ENCODE measurements at regions not wholly inside any gene's neighbourhood (a gene's known extent, or its start where the extent isn't known, plus 50 kb on each side); places are given as distances from the start of the nearest gene placed in this dataset.

DNA sequence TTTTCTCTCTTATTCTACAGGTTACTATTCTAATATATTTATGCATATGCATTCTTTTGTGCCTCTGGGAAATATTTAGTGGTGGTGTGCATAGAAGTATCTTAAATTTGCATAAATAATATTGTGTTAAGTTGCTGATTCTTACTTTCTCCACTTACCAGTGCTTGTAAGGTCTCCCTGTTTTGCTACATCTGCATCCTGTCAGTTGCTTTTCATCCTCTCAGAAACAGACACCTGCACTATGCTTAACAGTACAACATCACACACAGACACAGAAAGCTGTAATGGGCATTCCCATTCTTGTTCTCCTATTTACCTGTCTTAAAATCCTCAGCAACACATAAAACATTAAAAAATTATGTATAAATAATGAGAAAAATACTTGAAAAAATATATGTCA, 713.3 kb upstream of the RGMB start:
- TF ChIP-seq TCF7L2 (IDR thresholded peaks at IDR 0.05; ENCODE audit: low read depth, low read length) (no peak), POLR2AphosphoS5 (IDR thresholded peaks at IDR 0.05; ENCODE audit: low read depth, low read length) (no peak)
- TF ChIP-seq, protein P1, sequence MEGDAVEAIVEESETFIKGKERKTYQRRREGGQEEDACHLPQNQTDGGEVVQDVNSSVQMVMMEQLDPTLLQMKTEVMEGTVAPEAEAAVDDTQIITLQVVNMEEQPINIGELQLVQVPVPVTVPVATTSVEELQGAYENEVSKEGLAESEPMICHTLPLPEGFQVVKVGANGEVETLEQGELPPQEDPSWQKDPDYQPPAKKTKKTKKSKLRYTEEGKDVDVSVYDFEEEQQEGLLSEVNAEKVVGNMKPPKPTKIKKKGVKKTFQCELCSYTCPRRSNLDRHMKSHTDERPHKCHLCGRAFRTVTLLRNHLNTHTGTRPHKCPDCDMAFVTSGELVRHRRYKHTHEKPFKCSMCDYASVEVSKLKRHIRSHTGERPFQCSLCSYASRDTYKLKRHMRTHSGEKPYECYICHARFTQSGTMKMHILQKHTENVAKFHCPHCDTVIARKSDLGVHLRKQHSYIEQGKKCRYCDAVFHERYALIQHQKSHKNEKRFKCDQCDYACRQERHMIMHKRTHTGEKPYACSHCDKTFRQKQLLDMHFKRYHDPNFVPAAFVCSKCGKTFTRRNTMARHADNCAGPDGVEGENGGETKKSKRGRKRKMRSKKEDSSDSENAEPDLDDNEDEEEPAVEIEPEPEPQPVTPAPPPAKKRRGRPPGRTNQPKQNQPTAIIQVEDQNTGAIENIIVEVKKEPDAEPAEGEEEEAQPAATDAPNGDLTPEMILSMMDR (IDR thresholded peaks at IDR 0.05), result no peak
- TF ChIP-seq, protein P2, sequence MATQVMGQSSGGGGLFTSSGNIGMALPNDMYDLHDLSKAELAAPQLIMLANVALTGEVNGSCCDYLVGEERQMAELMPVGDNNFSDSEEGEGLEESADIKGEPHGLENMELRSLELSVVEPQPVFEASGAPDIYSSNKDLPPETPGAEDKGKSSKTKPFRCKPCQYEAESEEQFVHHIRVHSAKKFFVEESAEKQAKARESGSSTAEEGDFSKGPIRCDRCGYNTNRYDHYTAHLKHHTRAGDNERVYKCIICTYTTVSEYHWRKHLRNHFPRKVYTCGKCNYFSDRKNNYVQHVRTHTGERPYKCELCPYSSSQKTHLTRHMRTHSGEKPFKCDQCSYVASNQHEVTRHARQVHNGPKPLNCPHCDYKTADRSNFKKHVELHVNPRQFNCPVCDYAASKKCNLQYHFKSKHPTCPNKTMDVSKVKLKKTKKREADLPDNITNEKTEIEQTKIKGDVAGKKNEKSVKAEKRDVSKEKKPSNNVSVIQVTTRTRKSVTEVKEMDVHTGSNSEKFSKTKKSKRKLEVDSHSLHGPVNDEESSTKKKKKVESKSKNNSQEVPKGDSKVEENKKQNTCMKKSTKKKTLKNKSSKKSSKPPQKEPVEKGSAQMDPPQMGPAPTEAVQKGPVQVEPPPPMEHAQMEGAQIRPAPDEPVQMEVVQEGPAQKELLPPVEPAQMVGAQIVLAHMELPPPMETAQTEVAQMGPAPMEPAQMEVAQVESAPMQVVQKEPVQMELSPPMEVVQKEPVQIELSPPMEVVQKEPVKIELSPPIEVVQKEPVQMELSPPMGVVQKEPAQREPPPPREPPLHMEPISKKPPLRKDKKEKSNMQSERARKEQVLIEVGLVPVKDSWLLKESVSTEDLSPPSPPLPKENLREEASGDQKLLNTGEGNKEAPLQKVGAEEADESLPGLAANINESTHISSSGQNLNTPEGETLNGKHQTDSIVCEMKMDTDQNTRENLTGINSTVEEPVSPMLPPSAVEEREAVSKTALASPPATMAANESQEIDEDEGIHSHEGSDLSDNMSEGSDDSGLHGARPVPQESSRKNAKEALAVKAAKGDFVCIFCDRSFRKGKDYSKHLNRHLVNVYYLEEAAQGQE (IDR thresholded peaks at IDR 0.05; ENCODE audit: insufficient read depth in 1 of 2, low read depth in 2 of 2, low read length in 1 of 2), result no peak
